ENCODE measurements at regions not wholly inside any gene's neighbourhood (a gene's known extent, or its start where the extent isn't known, plus 50 kb on each side); places are given as distances from the start of the nearest gene placed in this dataset.

- TF ChIP-seq CTCF (IDR thresholded peaks at IDR 0.05), result no peak
- no peak for TF ChIP-seq POLR2A (IDR thresholded peaks at IDR 0.05)
- no peak for TF ChIP-seq POLR2AphosphoS5 (IDR thresholded peaks at IDR 0.05)
These were observed 57.3 kb upstream of the ENPEP start for GRCh38 chr4:110418641-110419040.
